ENCODE measurements at regions not wholly inside any gene's neighbourhood (a gene's known extent, or its start where the extent isn't known, plus 50 kb on each side); places are given as distances from the start of the nearest gene placed in this dataset.

GRCh38 chr5:73266925-73267765 is 94.2 kb downstream of the TMEM174 start:
- H3K36me3 ChIP-seq, result no peaks in the 10 kb centered on the region
- no peak overlapping the region for H3K27ac ChIP-seq (replicated peaks)
- DNase-seq, result no peak
- no peaks in the 10 kb centered on the region for H3K9me3 ChIP-seq (replicated peaks)
- intact Hi-C loops (cut with micrococcal nuclease), result no loop called here
- H3K4me1 ChIP-seq, result no peaks in the 10 kb centered on the region
- TF ChIP-seq CTCF (IDR thresholded peaks at IDR 0.05; ENCODE audit: borderline replicate concordance), result no peak
- peaks cover 91% of the 10 kb centered on the region for H3K27me3 ChIP-seq (ENCODE audit: low read depth)
- H3K4me3 ChIP-seq, result no peak overlapping the region

- no peak for DNase-seq
- Histone ChIP-seq H3K9me3 (replicated peaks) (no peaks in the 10 kb centered on the region), H3K36me3 (no peaks in the 10 kb centered on the region), H3K4me1 (no peaks in the 10 kb centered on the region), H3K27me3 (ENCODE audit: low read depth) (peaks cover 91% of the 10 kb centered on the region), H3K4me3 (no peak overlapping the region), H3K27ac (replicated peaks) (no peak overlapping the region)
- intact Hi-C loops (cut with micrococcal nuclease), result no loop called here
- TF ChIP-seq CTCF (IDR thresholded peaks at IDR 0.05; ENCODE audit: borderline replicate concordance), result no peak
Observed at GRCh38 chr5:73266176-73266738, 93.3 kb downstream of the TMEM174 start.

- Histone ChIP-seq H3K27ac (replicated peaks) (no peak overlapping the region), H3K27me3 (ENCODE audit: low read depth) (peaks cover 91% of the 10 kb centered on the region), H3K36me3 (no peaks in the 10 kb centered on the region), H3K9me3 (replicated peaks) (no peaks in the 10 kb centered on the region), H3K4me3 (no peak overlapping the region), H3K4me1 (no peaks in the 10 kb centered on the region)
- no peak for TF ChIP-seq CTCF (IDR thresholded peaks at IDR 0.05; ENCODE audit: borderline replicate concordance)
- intact Hi-C loops (cut with micrococcal nuclease), result no loop called here
- DNase-seq, result no peak
Observed at GRCh38 chr5:73265641-73266040, 92.6 kb downstream of the TMEM174 start.

- Histone ChIP-seq H3K27me3 (ENCODE audit: low read depth) (peaks cover 91% of the 10 kb centered on the region), H3K27ac (replicated peaks) (no peak overlapping the region), H3K36me3 (no peaks in the 10 kb centered on the region), H3K4me1 (no peaks in the 10 kb centered on the region), H3K9me3 (replicated peaks) (no peaks in the 10 kb centered on the region), H3K4me3 (no peak overlapping the region)
- DNase-seq, result no peak
- TF ChIP-seq CTCF (IDR thresholded peaks at IDR 0.05; ENCODE audit: borderline replicate concordance), result no peak
- intact Hi-C loops (cut with micrococcal nuclease), result no loop called here
Observed at GRCh38 chr5:73264631-73265030, 91.6 kb downstream of the TMEM174 start.

- Histone ChIP-seq H3K27me3 (ENCODE audit: low read depth) (peaks cover 91% of the 10 kb centered on the region), H3K4me1 (no peaks in the 10 kb centered on the region), H3K36me3 (no peaks in the 10 kb centered on the region), H3K27ac (replicated peaks) (no peak overlapping the region), H3K9me3 (replicated peaks) (no peaks in the 10 kb centered on the region), H3K4me3 (no peak overlapping the region)
- DNase-seq, result no peak
- TF ChIP-seq CTCF (IDR thresholded peaks at IDR 0.05; ENCODE audit: borderline replicate concordance), result no peak
- intact Hi-C loops (cut with micrococcal nuclease), result no loop called here
Observed at GRCh38 chr5:73263001-73263710, 90.2 kb downstream of the TMEM174 start.
